ENCODE measurements at regions not wholly inside any gene's neighbourhood (a gene's known extent, or its start where the extent isn't known, plus 50 kb on each side); places are given as distances from the start of the nearest gene placed in this dataset.

DNA sequence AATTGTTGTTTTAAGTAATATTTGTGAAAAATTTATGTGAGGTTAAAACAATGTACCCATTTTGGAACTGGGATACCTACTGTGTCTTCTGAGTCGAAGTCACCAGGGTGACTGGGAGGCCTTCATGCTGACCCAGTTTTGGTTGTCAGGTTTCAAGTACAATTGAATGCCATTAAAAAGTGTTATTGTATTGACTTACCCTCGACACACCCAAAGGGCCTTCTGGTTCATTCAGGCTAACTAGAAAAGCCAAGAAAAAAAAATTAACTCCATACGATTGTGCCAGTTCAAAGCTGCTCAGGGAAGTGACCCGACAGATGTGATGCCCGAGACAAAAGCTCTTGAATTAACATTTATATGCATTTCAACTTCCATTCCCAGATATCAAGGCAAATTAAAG, 190.0 kb downstream of the ST6GAL2 start:
- TF ChIP-seq, protein P1, sequence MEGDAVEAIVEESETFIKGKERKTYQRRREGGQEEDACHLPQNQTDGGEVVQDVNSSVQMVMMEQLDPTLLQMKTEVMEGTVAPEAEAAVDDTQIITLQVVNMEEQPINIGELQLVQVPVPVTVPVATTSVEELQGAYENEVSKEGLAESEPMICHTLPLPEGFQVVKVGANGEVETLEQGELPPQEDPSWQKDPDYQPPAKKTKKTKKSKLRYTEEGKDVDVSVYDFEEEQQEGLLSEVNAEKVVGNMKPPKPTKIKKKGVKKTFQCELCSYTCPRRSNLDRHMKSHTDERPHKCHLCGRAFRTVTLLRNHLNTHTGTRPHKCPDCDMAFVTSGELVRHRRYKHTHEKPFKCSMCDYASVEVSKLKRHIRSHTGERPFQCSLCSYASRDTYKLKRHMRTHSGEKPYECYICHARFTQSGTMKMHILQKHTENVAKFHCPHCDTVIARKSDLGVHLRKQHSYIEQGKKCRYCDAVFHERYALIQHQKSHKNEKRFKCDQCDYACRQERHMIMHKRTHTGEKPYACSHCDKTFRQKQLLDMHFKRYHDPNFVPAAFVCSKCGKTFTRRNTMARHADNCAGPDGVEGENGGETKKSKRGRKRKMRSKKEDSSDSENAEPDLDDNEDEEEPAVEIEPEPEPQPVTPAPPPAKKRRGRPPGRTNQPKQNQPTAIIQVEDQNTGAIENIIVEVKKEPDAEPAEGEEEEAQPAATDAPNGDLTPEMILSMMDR (conservative IDR thresholded peaks at IDR 0.05 in 1 of 2, IDR thresholded peaks at IDR 0.05 in 1 of 2; ENCODE audit: extremely low read depth in 1 of 2, insufficient read depth in 1 of 2, low read depth in 1 of 2, low read length in 2 of 2), result no peak
- TF ChIP-seq EZH2 (IDR thresholded peaks at IDR 0.05; ENCODE audit: borderline replicate concordance, low read length), result no peak
